GM13976 (cell line): ENCODE measurements at regions not wholly inside any gene's neighbourhood (a gene's known extent, or its start where the extent isn't known, plus 50 kb on each side); places are given as distances from the start of the nearest gene placed in this dataset.
"Not testable (repeated sequence)": the region's sequence is repeated elsewhere in the genome, so short reads cannot be mapped to it uniquely, and the experiment has no call there.

Experiments
- DNase-seq: peaks from one replicate; pipeline ENCODE4 v3.0.0; 2012; ENCODE audit warnings: low spot score
- CTCF ChIP-seq: IDR thresholded peaks from 2 replicates; pipeline ENCODE4 v1.5.1; 2012; ENCODE audit warnings: borderline replicate concordance, mild to moderate bottlenecking; ENCODE audit not compliant: insufficient read depth; ENCODE audit errors: extremely low read depth, missing control alignments, control extremely low read depth
- in situ Hi-C: fragments of 300-500 bp; cut with MboI; formaldehyde crosslinking; loops from one replicate; pipeline ENCODE4 v1.12.0; 2022; ENCODE audit warnings: low sequenced_read_pairs, mixed read lengths, inconsistent platforms; ENCODE audit not compliant: unreplicated experiment

- no peak for TF ChIP-seq CTCF
- in situ Hi-C loops = no loop called here
- DNase-seq = no peak
These were observed 189.1 kb upstream of the C1orf87 start for GRCh38 chr1:60262701-60263100.

GRCh38 chr1:60257531-60257930 is 184.0 kb upstream of the C1orf87 start:
- no peak for TF ChIP-seq CTCF
- in situ Hi-C loops = no loop called here
- DNase-seq = no peak

GRCh38 chr1:60255565-60255964 is 182.0 kb upstream of the C1orf87 start:
- in situ Hi-C loops = no loop called here
- DNase-seq = no peak
- TF ChIP-seq CTCF = no peak

- DNase-seq = no peak
- in situ Hi-C loops = no loop called here
- no peak for TF ChIP-seq CTCF
These were observed 177.9 kb upstream of the C1orf87 start for GRCh38 chr1:60251426-60251825.

GRCh38 chr1:60247467-60247866 is 173.9 kb upstream of the C1orf87 start:
- DNase-seq, in situ Hi-C loops: not testable (repeated sequence)

- no peak for DNase-seq
- no peak for TF ChIP-seq CTCF
- in situ Hi-C loops = no loop called here
These were observed 171.8 kb upstream of the C1orf87 start for GRCh38 chr1:60245324-60245723.

- DNase-seq = no peak
- no peak for TF ChIP-seq CTCF
- in situ Hi-C loops = no loop called here
These were observed 171.3 kb upstream of the C1orf87 start for GRCh38 chr1:60244906-60245305.
